ENCODE measurements at regions not wholly inside any gene's neighbourhood (a gene's known extent, or its start where the extent isn't known, plus 50 kb on each side); places are given as distances from the start of the nearest gene placed in this dataset.

- intact Hi-C loops (cut with micrococcal nuclease; ENCODE audit: unreplicated experiment) (no loop called here), in situ Hi-C loops (cut with MboI) (no loop called here)
- SMC1A ChIA-PET (ENCODE audit: uncharacterized antibody, unreplicated experiment) = no interaction called here
- Histone ChIP-seq H3K36me3 (ENCODE audit: control insufficient read depth in 2 of 2, insufficient read depth in 2 of 2, low read length in 1 of 2) (no peaks in the 10 kb centered on the region), H3K79me2 (ENCODE audit: control insufficient read depth, insufficient read depth, low read length) (no peaks in the 10 kb centered on the region), H3K9me3 (replicated peaks; ENCODE audit: control insufficient read depth, insufficient read depth, low read length) (no peaks in the 10 kb centered on the region), H3K27ac (ENCODE audit: control insufficient read depth, insufficient read depth) (no peak overlapping the region), H3K27me3 (replicated peaks in 1 of 2; ENCODE audit: control insufficient read depth in 2 of 2, insufficient read depth in 2 of 2, low read length in 1 of 2) (no peaks in the 10 kb centered on the region), H2AFZ (ENCODE audit: control insufficient read depth, low read depth, low read length) (no peak overlapping the region), H3K4me2 (ENCODE audit: control insufficient read depth, insufficient read depth) (no peak overlapping the region), H4K20me1 (ENCODE audit: control insufficient read depth, insufficient read depth) (no peaks in the 10 kb centered on the region), H3K4me3 (no peak overlapping the region), H3K9ac (ENCODE audit: control insufficient read depth, insufficient read depth, low read length) (no peak overlapping the region), H3K4me1 (ENCODE audit: control insufficient read depth, insufficient read depth, low read length) (no peaks in the 10 kb centered on the region)
- TF ChIP-seq ZNF384 (IDR thresholded peaks at IDR 0.05; ENCODE audit: borderline replicate concordance, low read depth, low read length) = peak; percentile 78; the same call in 1 of the 2 replicates
- TF ChIP-seq FOS (IDR thresholded peaks at IDR 0.05; ENCODE audit: borderline replicate concordance, extremely low read depth, insufficient read length) = no peak
- peak; percentile 26; the same call in 1 of the 2 replicates for TF ChIP-seq SPI1 (IDR thresholded peaks at IDR 0.05; ENCODE audit: borderline replicate concordance, insufficient read depth, low read depth, low read length)
- 57% methylated on average over 7 of the region's 8 CpGs for WGBS (ENCODE audit: insufficient coverage, insufficient replicate concordance, low lambda C conversion rate, missing lambda C conversion rate)
- DNase-seq (ENCODE audit: low read depth, low spot score) = no peak
- BruUV-seq (replicated peaks) = no TSS peak
- POLR2A ChIA-PET = no interaction called here
- CTCF ChIA-PET = interaction anchor here (0.6 kb wide), 1 partner anchor 946 kb away, joined by 4 read pairs; no protein-coding TSS in a partner anchor
- FAIRE-seq = no peak
- RAD21 ChIA-PET (ENCODE audit: unreplicated experiment) = interaction anchor here (0.6 kb wide), 1 partner anchor 121 kb away, joined by 3 read pairs; no protein-coding TSS in a partner anchor
- no peak for ATAC-seq
Measured at GRCh38 chr1:214136324-214136919, 144.5 kb upstream of the SMYD2 start.

- Histone ChIP-seq H3K36me3 (ENCODE audit: control insufficient read depth in 2 of 2, insufficient read depth in 2 of 2, low read length in 1 of 2) (no peaks in the 10 kb centered on the region), H3K79me2 (ENCODE audit: control insufficient read depth, insufficient read depth, low read length) (no peaks in the 10 kb centered on the region), H4K20me1 (ENCODE audit: control insufficient read depth, insufficient read depth) (no peaks in the 10 kb centered on the region), H3K27ac (ENCODE audit: control insufficient read depth, insufficient read depth) (no peak overlapping the region), H3K9me3 (replicated peaks; ENCODE audit: control insufficient read depth, insufficient read depth, low read length) (no peaks in the 10 kb centered on the region), H3K4me2 (ENCODE audit: control insufficient read depth, insufficient read depth) (no peak overlapping the region), H3K4me3 (no peak overlapping the region), H3K27me3 (replicated peaks in 1 of 2; ENCODE audit: control insufficient read depth in 2 of 2, insufficient read depth in 2 of 2, low read length in 1 of 2) (no peaks in the 10 kb centered on the region; a peak in 1 of 4 replicates), H3K9ac (ENCODE audit: control insufficient read depth, insufficient read depth, low read length) (no peak overlapping the region), H3K4me1 (ENCODE audit: control insufficient read depth, insufficient read depth, low read length) (no peaks in the 10 kb centered on the region), H2AFZ (ENCODE audit: control insufficient read depth, low read depth, low read length) (no peak overlapping the region)
- ChIA-PET RAD21 (ENCODE audit: unreplicated experiment) (no interaction called here), CTCF (no interaction called here), SMC1A (ENCODE audit: uncharacterized antibody, unreplicated experiment) (no interaction called here), POLR2A (no interaction called here)
- in situ Hi-C loops (cut with MboI) (no loop called here), intact Hi-C loops (cut with micrococcal nuclease; ENCODE audit: unreplicated experiment) (no loop called here)
- DNase-seq (ENCODE audit: low read depth, low spot score) (no peak), FAIRE-seq (no peak), ATAC-seq (peak; percentile 42; the same call in 2 of the 3 replicates)
- BruUV-seq (replicated peaks) = no TSS peak
- 8% methylated on average over 4 of the region's 4 CpGs for WGBS (ENCODE audit: insufficient coverage, insufficient replicate concordance, low lambda C conversion rate, missing lambda C conversion rate)
- TF ChIP-seq NR2C1 (IDR thresholded peaks at IDR 0.05) (no peak), ASH2L (IDR thresholded peaks at IDR 0.05; ENCODE audit: borderline replicate concordance, low read depth) (no peak), GATAD2B (conservative IDR thresholded peaks at IDR 0.05; ENCODE audit: low read depth) (no peak), SMARCA5 (IDR thresholded peaks at IDR 0.05) (no peak)
Measured at GRCh38 chr1:214141486-214141885, 139.5 kb upstream of the SMYD2 start.

Measured in GM12878 (cell line).